SK-N-SH treated with all-trans-retinoic acid at 6 μM for 48 hours (cell line): ENCODE measurements at regions not wholly inside any gene's neighbourhood (a gene's known extent, or its start where the extent isn't known, plus 50 kb on each side); places are given as distances from the start of the nearest gene placed in this dataset.

Experiments
- CSDC2 ChIP-seq: fragments of 250-450 bp; sonication (Bioruptor Pico); IDR thresholded peaks from 2 replicates; pipeline ENCODE4 v1.5.0; 2020; ENCODE audit warnings: mild to moderate bottlenecking, moderate library complexity
- TCF4 ChIP-seq: fragments of 250-450 bp; sonication (Bioruptor Pico); IDR thresholded peaks from 2 replicates; pipeline ENCODE4 v1.8.0; 2021; ENCODE audit warnings: mild to moderate bottlenecking, moderate library complexity, borderline replicate concordance
- TF ChIP-seq, protein P1 (sequence below): fragments of 250-450 bp; sonication (Bioruptor Pico); IDR thresholded peaks from 2 replicates; pipeline ENCODE4 v1.8.0; 2020; ENCODE audit warnings: mild to moderate bottlenecking, moderate library complexity, borderline replicate concordance

DNA sequence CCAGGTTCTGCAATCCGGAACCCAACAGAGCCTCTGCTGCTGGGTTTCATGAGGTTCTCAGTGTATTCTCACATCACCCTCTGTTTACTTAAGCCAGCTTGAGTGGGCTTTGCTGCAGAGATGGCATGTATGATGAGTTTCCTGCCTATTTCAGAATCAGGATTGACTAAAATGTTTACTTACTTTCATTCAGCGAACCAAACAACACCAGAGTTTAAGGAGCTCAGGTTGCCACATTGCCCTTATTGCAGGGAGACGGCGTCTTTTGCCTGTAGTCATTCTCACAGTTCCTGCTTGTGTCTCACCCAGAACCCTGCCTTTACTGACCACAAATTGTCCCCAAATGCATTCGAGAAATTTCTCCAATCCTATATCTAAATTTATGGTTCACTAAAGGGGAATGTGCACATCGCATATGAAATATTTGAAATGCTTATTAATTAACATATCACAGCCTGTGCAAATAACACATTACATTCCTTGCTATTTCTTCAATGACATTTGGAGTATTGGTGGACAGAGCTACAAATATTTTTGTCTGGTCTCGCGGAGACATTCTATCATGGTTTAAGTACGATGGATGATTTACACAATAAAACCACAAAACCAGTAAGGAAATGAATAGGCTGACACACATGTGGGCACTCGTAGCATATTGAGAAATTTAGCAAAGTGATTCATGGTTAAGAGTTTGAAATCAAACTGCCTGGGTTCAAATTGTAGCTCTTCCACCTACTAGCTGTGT is 377.2 kb upstream of the CFAP20DC start:
- TF ChIP-seq CSDC2 (CRISPR knock-in tag) (no peak), TCF4 (CRISPR knock-in tag) (no peak)
- TF ChIP-seq, protein P1, sequence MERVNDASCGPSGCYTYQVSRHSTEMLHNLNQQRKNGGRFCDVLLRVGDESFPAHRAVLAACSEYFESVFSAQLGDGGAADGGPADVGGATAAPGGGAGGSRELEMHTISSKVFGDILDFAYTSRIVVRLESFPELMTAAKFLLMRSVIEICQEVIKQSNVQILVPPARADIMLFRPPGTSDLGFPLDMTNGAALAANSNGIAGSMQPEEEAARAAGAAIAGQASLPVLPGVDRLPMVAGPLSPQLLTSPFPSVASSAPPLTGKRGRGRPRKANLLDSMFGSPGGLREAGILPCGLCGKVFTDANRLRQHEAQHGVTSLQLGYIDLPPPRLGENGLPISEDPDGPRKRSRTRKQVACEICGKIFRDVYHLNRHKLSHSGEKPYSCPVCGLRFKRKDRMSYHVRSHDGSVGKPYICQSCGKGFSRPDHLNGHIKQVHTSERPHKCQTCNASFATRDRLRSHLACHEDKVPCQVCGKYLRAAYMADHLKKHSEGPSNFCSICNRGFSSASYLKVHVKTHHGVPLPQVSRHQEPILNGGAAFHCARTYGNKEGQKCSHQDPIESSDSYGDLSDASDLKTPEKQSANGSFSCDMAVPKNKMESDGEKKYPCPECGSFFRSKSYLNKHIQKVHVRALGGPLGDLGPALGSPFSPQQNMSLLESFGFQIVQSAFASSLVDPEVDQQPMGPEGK (CRISPR knock-in tag): no peak
